SJCRH30 (cell line): ENCODE measurements at regions not wholly inside any gene's neighbourhood (a gene's known extent, or its start where the extent isn't known, plus 50 kb on each side); places are given as distances from the start of the nearest gene placed in this dataset.
A peak's percentile ranks its signal among the peaks of the same experiment; 100 is the strongest.
"Not testable (repeated sequence)": the region's sequence is repeated elsewhere in the genome, so short reads cannot be mapped to it uniquely, and the experiment has no call there.

Source experiments
- DNase-seq, 2 experiments: peaks; one replicate each; pipeline ENCODE4 v3.0.0-alpha.2; 2015 to 2020
- H3K27ac ChIP-seq: fragments of 250-450 bp; sonication (Bioruptor Pico); 2 replicates; pipeline ENCODE4 v1.5.1; 2020; ENCODE audit warnings: mild to moderate bottlenecking, moderate library complexity
- H3K27me3 ChIP-seq: fragments of 250-450 bp; sonication (Bioruptor Pico); 2 replicates; pipeline ENCODE4 v1.5.1; 2020; ENCODE audit warnings: mild to moderate bottlenecking, moderate library complexity
- H3K36me3 ChIP-seq: fragments of 250-450 bp; sonication (Bioruptor Pico); 2 replicates; pipeline ENCODE4 v1.5.1; 2020; ENCODE audit warnings: mild to moderate bottlenecking, moderate library complexity
- H3K4me1 ChIP-seq: fragments of 250-450 bp; sonication (Bioruptor Pico); 2 replicates; pipeline ENCODE4 v1.5.1; 2020; ENCODE audit warnings: mild to moderate bottlenecking, moderate library complexity
- H3K4me3 ChIP-seq: fragments of 250-450 bp; sonication (Bioruptor Pico); 2 replicates; pipeline ENCODE4 v1.5.1; 2020; ENCODE audit warnings: mild to moderate bottlenecking, moderate library complexity
- H3K9me3 ChIP-seq: fragments of 250-450 bp; sonication (Bioruptor Pico); replicated peaks from 2 replicates; pipeline ENCODE4 v1.5.1; 2020; ENCODE audit warnings: mild to moderate bottlenecking, moderate library complexity

DNA sequence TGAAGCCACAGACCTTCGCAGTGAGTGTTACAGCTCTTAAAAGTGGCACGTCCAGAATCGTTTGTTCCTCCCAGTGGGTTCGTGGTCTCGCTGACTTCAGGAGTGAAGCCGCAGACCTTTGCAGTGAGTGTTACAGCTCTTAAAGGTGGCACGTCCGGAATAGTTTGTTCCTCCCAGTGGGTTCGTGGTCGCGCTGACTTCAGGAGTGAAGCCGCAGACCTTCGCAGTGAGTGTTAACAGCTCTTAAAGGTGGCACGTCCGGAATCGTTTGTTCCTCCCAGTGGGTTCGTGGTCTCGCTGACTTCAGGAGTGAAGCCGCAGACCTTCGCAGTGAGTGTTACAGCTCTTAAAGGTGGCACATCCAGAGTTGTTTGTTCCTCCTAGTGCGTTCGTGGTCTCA lies 91.1 kb downstream of the EBLN2 start:
- H3K9me3 ChIP-seq, H3K27me3 ChIP-seq, H3K27ac ChIP-seq, H3K4me1 ChIP-seq, H3K36me3 ChIP-seq, DNase-seq, H3K4me3 ChIP-seq: not testable (repeated sequence)

DNA sequence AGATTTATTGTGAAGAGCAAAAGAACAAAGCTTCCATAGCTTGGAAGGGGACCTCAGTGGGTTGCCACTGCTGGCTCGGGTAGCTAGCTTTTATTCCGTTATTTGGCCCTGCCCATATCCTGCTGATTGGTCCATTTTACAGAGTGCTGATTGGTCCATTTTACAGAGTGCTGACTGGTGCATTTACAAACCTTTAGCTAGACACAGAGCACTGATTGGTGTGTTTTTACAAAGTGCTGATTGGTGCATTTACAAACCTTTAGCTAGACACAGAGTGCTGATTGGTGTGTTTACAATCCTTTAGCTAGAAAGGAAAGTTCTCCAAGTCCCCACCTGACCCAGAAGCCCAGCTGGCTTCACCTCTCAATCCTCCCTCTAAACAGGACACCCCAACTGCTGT lies 91.6 kb downstream of the EBLN2 start:
- H3K9me3 ChIP-seq, H3K4me3 ChIP-seq, H3K27me3 ChIP-seq, H3K4me1 ChIP-seq, DNase-seq, H3K36me3 ChIP-seq, H3K27ac ChIP-seq: not testable (repeated sequence)

DNA sequence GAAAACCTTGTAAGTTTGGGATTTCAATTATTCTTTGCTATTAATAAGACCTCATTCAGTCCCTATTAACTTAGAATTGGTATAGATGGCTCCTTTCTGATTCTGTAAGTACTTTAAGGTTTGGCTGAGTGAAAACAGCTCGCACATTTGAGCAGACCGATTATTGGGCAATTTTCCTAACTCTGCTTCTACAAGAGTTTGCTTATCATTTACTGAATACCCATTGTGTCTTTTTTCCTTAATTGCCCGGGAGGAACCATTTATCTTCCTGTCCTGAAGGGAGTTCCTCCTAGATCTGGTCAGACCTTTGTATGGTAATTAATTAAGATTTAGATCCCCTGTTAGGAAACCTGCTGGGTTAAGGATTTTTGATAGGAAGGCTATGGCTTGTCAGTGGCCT lies 92.8 kb downstream of the EBLN2 start:
- not testable (repeated sequence) for H3K27ac ChIP-seq, H3K36me3 ChIP-seq, DNase-seq, H3K4me1 ChIP-seq, H3K4me3 ChIP-seq, H3K9me3 ChIP-seq, H3K27me3 ChIP-seq

DNA sequence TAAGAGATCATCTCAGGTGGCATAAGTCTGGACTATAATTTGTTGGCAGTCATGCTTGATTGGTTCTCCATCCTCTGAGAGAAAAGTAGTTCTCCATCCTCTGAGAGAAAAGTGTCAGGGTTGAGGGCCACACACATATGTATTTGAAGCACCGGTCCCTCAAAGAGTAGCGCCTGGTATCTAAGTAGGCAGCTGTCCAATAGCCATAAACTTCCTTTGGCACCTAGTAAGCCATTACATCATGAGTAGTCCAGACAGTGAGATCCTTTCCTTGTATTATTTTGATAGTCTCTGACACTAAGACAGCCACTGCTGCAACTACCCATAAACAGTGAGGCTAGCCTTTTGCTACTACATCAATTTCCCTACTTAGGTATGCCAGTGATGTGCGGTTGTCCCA lies 94.0 kb downstream of the EBLN2 start:
- not testable (repeated sequence) for H3K4me1 ChIP-seq, H3K36me3 ChIP-seq, H3K27ac ChIP-seq, H3K27me3 ChIP-seq, H3K9me3 ChIP-seq, DNase-seq, H3K4me3 ChIP-seq

DNA sequence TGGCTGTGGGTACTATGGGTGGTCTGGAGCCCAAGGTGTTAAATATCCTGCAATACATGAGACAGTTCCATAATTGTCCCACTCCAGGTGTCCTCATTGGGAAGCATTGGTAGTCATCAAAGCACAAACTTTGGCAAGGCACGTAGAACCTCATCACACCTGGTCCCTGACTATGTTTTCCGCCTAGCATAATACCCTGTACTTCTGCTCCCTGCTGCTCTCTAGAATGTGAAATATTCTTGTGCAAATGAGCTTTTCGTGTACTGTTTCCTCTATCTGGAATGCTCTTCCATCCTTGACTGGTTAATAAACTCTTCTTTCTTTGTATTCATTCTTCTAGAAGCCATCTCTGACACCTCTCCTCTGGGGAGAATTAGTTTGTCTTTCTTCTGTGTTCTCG lies 103.2 kb downstream of the EBLN2 start:
- H3K36me3 ChIP-seq: no peaks in the 10 kb centered on the region
- H3K4me3 ChIP-seq: no peak overlapping the region
- H3K4me1 ChIP-seq: no peaks in the 10 kb centered on the region
- no peaks in the 10 kb centered on the region for H3K9me3 ChIP-seq
- no peaks in the 10 kb centered on the region for H3K27me3 ChIP-seq
- DNase-seq: no peak
- H3K27ac ChIP-seq: no peak overlapping the region

DNA sequence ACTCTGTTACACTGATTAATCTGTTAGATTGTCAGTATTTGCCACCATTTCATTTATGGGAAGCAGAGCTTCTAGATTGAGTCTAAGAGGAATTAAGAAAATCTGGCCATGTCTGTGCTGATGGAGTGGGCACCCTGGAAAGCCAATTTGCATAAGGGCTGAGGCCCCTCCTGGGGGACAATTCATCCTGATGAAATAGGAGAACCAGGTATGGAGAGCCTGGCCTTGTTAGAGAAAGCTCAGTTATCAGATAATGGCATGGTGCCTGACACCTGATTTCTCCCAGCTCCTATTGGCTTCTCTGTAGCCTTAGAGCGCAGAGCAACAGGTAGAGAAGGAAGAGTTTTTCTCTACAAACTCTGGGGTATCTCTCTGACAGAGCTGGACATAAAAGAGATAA lies 114.2 kb downstream of the EBLN2 start:
- Histone ChIP-seq H3K36me3 (no peaks in the 10 kb centered on the region), H3K4me3 (no peak overlapping the region), H3K27me3 (no peaks in the 10 kb centered on the region), H3K27ac (no peak overlapping the region), H3K9me3 (no peaks in the 10 kb centered on the region), H3K4me1 (peaks cover 10% of the 10 kb centered on the region)
- DNase-seq: no peak

DNA sequence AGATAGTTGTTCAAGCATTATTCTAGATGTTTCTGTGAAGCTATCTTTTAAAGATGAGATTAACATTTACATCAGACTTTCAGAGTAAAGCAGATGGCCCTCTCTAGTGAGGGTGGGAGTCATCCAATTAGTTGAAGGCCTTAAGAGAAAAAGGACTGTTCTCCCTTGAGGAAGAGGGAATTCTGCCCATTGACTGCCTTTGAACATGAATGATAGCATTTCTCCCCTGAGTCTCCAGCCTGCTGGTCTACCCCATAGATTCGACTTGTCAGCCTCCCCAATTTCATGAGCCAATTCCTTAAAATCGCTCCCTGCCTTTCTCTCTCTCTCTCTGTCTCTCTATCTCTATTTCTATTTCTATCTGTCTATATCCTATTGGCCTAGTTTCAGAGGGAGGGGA lies 115.5 kb downstream of the EBLN2 start:
- Histone ChIP-seq H3K9me3 (no peaks in the 10 kb centered on the region), H3K27ac (no peak overlapping the region), H3K36me3 (no peaks in the 10 kb centered on the region), H3K27me3 (no peaks in the 10 kb centered on the region), H3K4me1 (peaks cover 10% of the 10 kb centered on the region), H3K4me3 (no peak overlapping the region)
- DNase-seq: no peak

DNA sequence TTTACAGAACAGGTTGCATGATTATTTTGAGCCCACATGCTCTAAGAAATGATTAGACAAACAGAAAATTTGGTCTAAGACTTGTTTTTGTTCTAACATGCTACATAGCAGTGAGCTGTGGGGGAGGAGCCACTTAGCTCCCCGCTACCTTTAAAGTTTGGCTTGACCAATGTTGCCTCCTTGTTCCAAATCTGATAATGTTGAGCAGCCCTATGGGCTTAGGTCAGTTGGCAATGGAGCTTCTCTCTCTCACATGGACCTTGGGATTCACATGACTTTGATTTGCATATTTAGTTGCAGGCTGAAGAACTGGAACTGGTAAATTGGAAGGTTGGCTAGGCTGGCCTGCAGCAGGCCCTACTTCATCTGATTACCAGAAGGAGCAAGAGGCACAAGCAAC lies 116.4 kb downstream of the EBLN2 start:
- H3K4me1 ChIP-seq: peaks cover 10% of the 10 kb centered on the region
- no peak overlapping the region for H3K27ac ChIP-seq
- DNase-seq: no peak
- H3K36me3 ChIP-seq: no peaks in the 10 kb centered on the region
- no peaks in the 10 kb centered on the region for H3K9me3 ChIP-seq
- no peak overlapping the region for H3K4me3 ChIP-seq
- no peaks in the 10 kb centered on the region for H3K27me3 ChIP-seq

DNA sequence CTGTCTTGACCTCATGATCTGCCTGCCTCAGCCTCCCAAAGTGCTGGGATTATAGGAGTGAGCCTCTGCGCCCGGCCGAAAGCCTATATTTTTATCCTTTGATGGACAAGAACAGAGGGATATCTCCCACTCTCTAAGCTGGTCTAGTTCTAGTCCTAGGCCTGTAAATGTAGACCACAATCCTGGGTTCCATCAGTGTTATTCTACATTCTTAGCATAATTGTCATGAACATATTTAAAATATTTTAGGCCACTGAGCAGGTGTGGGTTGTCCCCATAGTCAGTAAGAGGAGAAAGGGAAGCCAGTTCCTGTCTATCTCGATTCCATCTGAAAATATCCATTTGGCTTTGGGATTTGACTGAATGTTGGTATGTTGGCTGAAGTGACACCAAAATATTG lies 118.1 kb downstream of the EBLN2 start:
- Histone ChIP-seq H3K4me3 (no peak overlapping the region), H3K4me1 (peaks cover 10% of the 10 kb centered on the region), H3K9me3 (no peaks in the 10 kb centered on the region), H3K36me3 (no peaks in the 10 kb centered on the region), H3K27me3 (no peaks in the 10 kb centered on the region), H3K27ac (peak overlapping the region; percentile 89)
- DNase-seq: peak; percentile 66 to 84

DNA sequence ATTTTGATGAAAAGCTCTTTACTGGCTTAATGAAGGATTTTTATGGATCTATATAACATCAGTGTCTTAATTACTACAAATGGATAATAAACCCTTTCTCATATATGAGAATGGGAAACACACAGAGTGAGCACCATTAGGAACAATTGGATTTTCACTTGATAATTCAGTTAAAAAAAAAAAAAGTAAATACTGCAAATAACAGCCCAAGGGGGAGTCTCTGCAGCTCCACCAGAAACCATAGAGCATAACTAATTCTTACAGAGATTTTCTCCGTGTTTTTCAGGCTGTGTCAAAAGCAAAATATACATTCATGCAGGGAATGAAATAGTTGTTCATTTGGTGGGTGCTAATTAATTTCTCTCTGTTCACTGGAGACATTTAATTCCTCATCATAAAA lies 125.3 kb downstream of the EBLN2 start:
- Histone ChIP-seq H3K4me3 (no peak overlapping the region), H3K27me3 (no peaks in the 10 kb centered on the region), H3K36me3 (no peaks in the 10 kb centered on the region), H3K9me3 (no peaks in the 10 kb centered on the region), H3K4me1 (peaks cover 26% of the 10 kb centered on the region), H3K27ac (peak overlapping the region; percentile 15; the same call in 1 of the 2 replicates)
- no peak for DNase-seq

DNA sequence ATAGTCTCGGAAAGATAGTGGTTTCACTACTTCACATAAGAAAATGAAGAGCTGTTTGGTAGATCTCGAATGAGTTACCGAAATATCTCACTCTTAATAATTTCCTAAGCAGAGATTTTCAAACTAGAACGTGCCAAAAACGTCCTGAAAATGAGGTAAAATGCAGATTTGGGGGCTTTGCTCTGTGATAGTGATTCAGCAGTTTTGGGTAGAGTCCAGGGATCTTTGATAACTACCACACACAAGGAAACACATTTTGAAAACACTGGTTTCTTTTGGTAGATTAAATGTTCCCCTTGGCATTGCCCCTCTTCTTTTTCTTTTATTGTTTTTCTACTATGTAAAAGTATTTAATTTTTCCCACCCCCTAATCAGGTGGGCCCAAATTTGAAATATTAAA lies 125.9 kb downstream of the EBLN2 start:
- no peaks in the 10 kb centered on the region for H3K9me3 ChIP-seq
- peaks cover 26% of the 10 kb centered on the region for H3K4me1 ChIP-seq
- H3K36me3 ChIP-seq: no peaks in the 10 kb centered on the region
- H3K4me3 ChIP-seq: no peak overlapping the region
- H3K27ac ChIP-seq: peak overlapping the region; percentile 15; the same call in 1 of the 2 replicates
- DNase-seq: no peak
- no peaks in the 10 kb centered on the region for H3K27me3 ChIP-seq

DNA sequence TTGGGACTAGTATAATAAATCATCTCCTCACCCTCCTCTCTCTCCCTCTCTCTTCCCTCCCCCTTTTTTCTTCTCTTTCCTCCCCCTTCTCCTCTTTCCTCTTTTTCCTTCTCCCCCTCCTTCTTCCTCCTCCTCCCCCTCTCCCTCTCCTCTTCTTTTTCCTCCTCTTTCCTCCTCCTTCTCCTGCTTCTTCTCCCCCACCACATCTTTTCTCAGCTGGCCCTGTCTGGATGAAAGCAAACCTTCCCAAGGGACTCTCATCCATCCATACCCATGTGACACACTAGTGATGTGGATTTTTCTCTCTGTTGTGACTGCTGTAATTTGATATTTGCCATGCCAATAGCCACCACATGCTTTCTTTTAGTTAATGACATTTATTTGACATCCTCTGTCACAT lies 127.2 kb downstream of the EBLN2 start:
- Histone ChIP-seq H3K36me3 (no peaks in the 10 kb centered on the region), H3K9me3 (no peaks in the 10 kb centered on the region), H3K27ac (no peak overlapping the region), H3K4me3 (no peak overlapping the region), H3K4me1 (peaks cover 26% of the 10 kb centered on the region), H3K27me3 (no peaks in the 10 kb centered on the region)
- DNase-seq: peak; percentile 24 to 56

DNA sequence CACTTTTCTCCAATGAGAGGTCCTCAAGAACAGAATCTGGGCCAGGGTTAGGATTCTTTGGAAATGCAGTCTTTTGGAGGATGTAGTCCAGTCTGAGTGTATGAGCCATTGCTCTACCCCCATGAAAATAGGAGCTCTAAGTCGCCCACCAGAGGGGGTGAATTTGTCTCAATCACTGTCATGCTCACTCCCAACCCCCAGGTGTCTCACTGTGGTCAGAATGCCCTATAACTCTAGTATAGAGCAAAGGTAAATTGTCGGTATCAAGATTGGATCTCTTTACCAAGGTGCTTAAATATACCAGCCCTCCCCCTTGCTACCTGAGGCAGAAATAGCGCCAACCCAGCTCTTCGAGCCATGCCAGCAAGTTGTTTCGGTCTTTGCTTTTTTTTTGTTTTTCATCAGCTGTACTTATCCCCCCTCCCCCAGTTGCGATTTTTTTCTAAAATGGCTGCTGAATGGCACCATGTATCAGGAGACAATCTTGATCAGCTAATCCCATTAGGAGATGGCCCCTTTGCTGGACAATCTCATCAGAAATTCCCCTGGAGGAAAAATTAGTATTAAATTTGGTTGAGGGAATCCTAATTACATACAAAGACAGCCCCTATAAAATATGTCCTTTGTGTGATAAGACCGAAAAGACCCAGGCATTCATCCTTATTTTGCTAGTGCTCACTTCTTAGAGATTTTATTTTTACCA lies 130.7 kb downstream of the EBLN2 start:
- H3K4me3 ChIP-seq: no peak overlapping the region
- H3K4me1 ChIP-seq: peaks cover 21% of the 10 kb centered on the region
- no peaks in the 10 kb centered on the region for H3K9me3 ChIP-seq
- H3K27me3 ChIP-seq: no peaks in the 10 kb centered on the region
- H3K36me3 ChIP-seq: no peaks in the 10 kb centered on the region
- H3K27ac ChIP-seq: no peak overlapping the region
- DNase-seq: no peak

DNA sequence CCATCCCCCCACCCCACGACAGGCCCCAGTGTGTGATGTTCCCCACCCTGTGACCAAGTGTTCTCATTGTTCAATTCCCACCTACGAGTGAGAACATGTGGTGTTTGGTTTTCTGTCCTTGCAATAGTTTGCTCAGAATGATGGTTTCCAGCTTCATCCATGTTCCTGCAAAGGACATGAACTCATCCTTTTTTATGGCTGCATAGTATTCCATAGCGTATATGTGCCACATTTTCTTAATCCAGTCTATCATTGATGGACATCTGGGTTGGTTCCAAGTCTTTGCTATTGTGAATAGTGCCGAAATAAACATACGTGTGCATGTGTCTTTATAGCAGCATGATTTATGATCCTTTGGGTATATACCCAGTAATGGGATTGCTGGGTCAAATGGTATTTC lies 132.5 kb downstream of the EBLN2 start:
- H3K9me3 ChIP-seq, H3K27me3 ChIP-seq, H3K27ac ChIP-seq, DNase-seq, H3K36me3 ChIP-seq, H3K4me3 ChIP-seq: not testable (repeated sequence)
- H3K4me1 ChIP-seq: peaks cover 14% of the 10 kb centered on the region

DNA sequence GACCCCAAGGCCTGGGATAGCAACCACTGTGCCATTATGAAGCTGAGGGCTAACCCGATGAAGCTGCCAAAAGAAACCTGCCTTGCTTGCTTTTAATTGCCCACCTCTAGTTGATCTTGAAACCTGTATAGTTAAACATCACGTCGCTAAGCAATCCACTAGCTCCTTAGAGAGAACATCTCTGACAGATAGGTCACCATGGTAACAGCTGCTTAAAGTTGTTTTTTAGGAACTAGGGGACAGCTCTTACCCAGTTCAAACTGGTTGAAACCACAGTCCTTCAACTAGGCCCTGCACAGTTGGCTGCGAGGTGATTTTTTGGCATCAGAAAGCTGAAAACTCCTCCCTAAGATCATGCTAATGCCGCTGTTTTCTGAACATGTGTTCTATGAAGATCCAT lies 135.7 kb downstream of the EBLN2 start:
- Histone ChIP-seq H3K27ac (no peak overlapping the region), H3K36me3 (no peaks in the 10 kb centered on the region), H3K4me1 (no peaks in the 10 kb centered on the region), H3K9me3 (no peaks in the 10 kb centered on the region), H3K27me3 (no peaks in the 10 kb centered on the region), H3K4me3 (no peak overlapping the region)
- DNase-seq: no peak

DNA sequence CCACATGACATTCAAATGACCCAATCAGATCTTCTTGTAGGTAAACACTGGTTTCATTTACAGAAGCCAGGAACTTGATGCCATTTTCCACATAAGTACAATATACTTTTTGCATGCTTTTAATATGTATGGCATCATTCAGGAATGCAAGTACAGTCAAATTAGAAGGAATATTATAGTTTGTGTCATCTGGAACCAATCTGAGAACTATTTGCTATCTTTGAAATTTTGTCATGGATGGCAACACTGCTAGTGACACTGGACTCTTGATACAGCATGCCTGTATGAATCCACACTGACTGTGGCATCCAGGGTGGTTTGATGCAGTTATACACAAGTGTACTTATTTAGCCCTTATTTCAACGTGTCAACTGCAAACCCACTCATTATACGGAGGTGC lies 141.6 kb downstream of the EBLN2 start:
- no peaks in the 10 kb centered on the region for H3K36me3 ChIP-seq
- H3K9me3 ChIP-seq: no peaks in the 10 kb centered on the region
- no peak for DNase-seq
- no peaks in the 10 kb centered on the region for H3K27me3 ChIP-seq
- H3K4me1 ChIP-seq: no peaks in the 10 kb centered on the region
- no peak overlapping the region for H3K4me3 ChIP-seq
- no peak overlapping the region for H3K27ac ChIP-seq
